GM23338 (cell line): ENCODE measurements at regions not wholly inside any gene's neighbourhood (a gene's known extent, or its start where the extent isn't known, plus 50 kb on each side); places are given as distances from the start of the nearest gene placed in this dataset.

Experiments
- ATAC-seq: fragments of 200-7000 bp; cut with Tn5 transposase; 3 replicates; pipeline ENCODE4 v1.9.1; 2020
- DNase-seq: peaks from one replicate; pipeline ENCODE4 v3.0.0-alpha.2; 2015; ENCODE audit warnings: low spot score
- H2AFZ ChIP-seq: fragments of 200-600 bp; sonication (generic); 2 replicates; pipeline ENCODE4 v1.8.0; 2016; ENCODE audit warnings: antibody characterized with exemption, mild to moderate bottlenecking, moderate library complexity
- H3F3A ChIP-seq: fragments of 200-600 bp; sonication (generic); replicated peaks from 2 replicates; pipeline ENCODE4 v1.8.0; 2017; ENCODE audit warnings: antibody characterized with exemption, mixed run types, low read depth
- H3K27ac ChIP-seq: fragments of 200-600 bp; sonication (generic); 2 replicates; pipeline ENCODE4 v1.6.1; 2016; ENCODE audit warnings: low read depth
- H3K27me3 ChIP-seq: fragments of 200-600 bp; sonication (generic); 2 replicates; pipeline ENCODE4 v1.8.0; 2016; ENCODE audit warnings: mild to moderate bottlenecking, mixed run types, moderate library complexity; ENCODE audit not compliant: insufficient read depth
- H3K36me3 ChIP-seq: fragments of 200-600 bp; sonication (generic); 2 replicates; pipeline ENCODE4 v1.8.0; 2016; ENCODE audit warnings: mild to moderate bottlenecking; ENCODE audit not compliant: insufficient read depth
- H3K4me1 ChIP-seq: fragments of 200-600 bp; sonication (generic); 2 replicates; pipeline ENCODE4 v1.8.0; 2016; ENCODE audit warnings: mild to moderate bottlenecking, moderate library complexity; ENCODE audit not compliant: insufficient read depth
- H3K4me2 ChIP-seq: fragments of 200-600 bp; sonication (generic); 2 replicates; pipeline ENCODE4 v1.7.1; 2017; ENCODE audit warnings: mixed run types
- H3K4me3 ChIP-seq: fragments of 200-600 bp; sonication (generic); 2 replicates; pipeline ENCODE4 v1.6.1; 2016; ENCODE audit warnings: mixed run types
- H3K79me2 ChIP-seq: fragments of 200-600 bp; sonication (generic); replicated peaks from 2 replicates; pipeline ENCODE4 v1.8.0; 2017; ENCODE audit warnings: mild to moderate bottlenecking; ENCODE audit not compliant: insufficient read depth
- H3K9me2 ChIP-seq: fragments of 200-600 bp; sonication (generic); 2 replicates; pipeline ENCODE4 v1.8.0; 2017; ENCODE audit not compliant: insufficient read depth
- H4K20me1 ChIP-seq: fragments of 200-600 bp; sonication (generic); replicated peaks from 2 replicates; pipeline ENCODE4 v1.8.0; 2017; ENCODE audit warnings: mild to moderate bottlenecking; ENCODE audit not compliant: insufficient read depth
- H3K27ac Mint-ChIP-seq: 2 replicates; pipeline ENCODE4 v1.8.0; 2020; ENCODE audit warnings: inconsistent platforms, mild to moderate bottlenecking, moderate library complexity, mixed read lengths
- H3K27me3 Mint-ChIP-seq: 3 replicates; pipeline ENCODE4 v1.8.0; 2022; ENCODE audit warnings: low read depth, mild to moderate bottlenecking, moderate library complexity, mixed read lengths, inconsistent platforms; ENCODE audit not compliant: insufficient read depth, poor library complexity
- H3K36me3 Mint-ChIP-seq: 3 replicates; pipeline ENCODE4 v1.8.0; 2021; ENCODE audit warnings: low read depth, mild to moderate bottlenecking, inconsistent platforms, moderate library complexity, mixed read lengths
- H3K4me1 Mint-ChIP-seq: 3 replicates; pipeline ENCODE4 v1.8.0; 2020; ENCODE audit warnings: mild to moderate bottlenecking, inconsistent platforms, mixed read lengths
- H3K4me3 Mint-ChIP-seq: 3 replicates; pipeline ENCODE4 v1.8.0; 2021; ENCODE audit warnings: moderate library complexity, mild to moderate bottlenecking, inconsistent platforms, mixed read lengths
- H3K9me3 Mint-ChIP-seq: 3 replicates; pipeline ENCODE4 v1.8.0; 2020; ENCODE audit warnings: moderate library complexity, mild to moderate bottlenecking, inconsistent platforms, mixed read lengths
- CREB1 ChIP-seq: fragments of 250-450 bp; sonication (Bioruptor Pico); IDR thresholded peaks from 2 replicates; pipeline ENCODE4 v1.5.0; 2020; ENCODE audit warnings: low read depth, mild to moderate bottlenecking, moderate library complexity
- EZH2 ChIP-seq: fragments of 200-600 bp; sonication (generic); IDR thresholded peaks from one replicate; pipeline ENCODE4 v1.8.0; 2017; ENCODE audit warnings: antibody characterized with exemption, mild to moderate bottlenecking, low read depth; ENCODE audit not compliant: unreplicated experiment
- EZH2phosphoT487 ChIP-seq: fragments of 200-600 bp; sonication (generic); IDR thresholded peaks from one replicate; pipeline ENCODE4 v1.8.1; 2018; ENCODE audit warnings: antibody characterized with exemption; ENCODE audit not compliant: unreplicated experiment
- NANOG ChIP-seq: IDR thresholded peaks from 2 replicates; pipeline ENCODE4 v1.6.1; 2016; ENCODE audit warnings: antibody characterized with exemption, borderline replicate concordance
- STAT1 ChIP-seq: IDR thresholded peaks from one replicate; pipeline ENCODE4 v1.6.1; 2016; ENCODE audit warnings: antibody characterized with exemption; ENCODE audit not compliant: unreplicated experiment
- ZNF114 ChIP-seq: fragments of 250-450 bp; sonication (Bioruptor Pico); IDR thresholded peaks from 2 replicates; pipeline ENCODE4 v1.5.0; 2020; ENCODE audit warnings: mild to moderate bottlenecking, moderate library complexity
- TF ChIP-seq, protein P1 (sequence below): IDR thresholded peaks from one replicate; pipeline ENCODE4 v1.6.1; 2018; ENCODE audit warnings: antibody characterized with exemption; ENCODE audit not compliant: unreplicated experiment
- TF ChIP-seq, protein P2 (sequence below): IDR thresholded peaks from 2 replicates; pipeline ENCODE4 v1.6.1; 2016; ENCODE audit warnings: antibody characterized with exemption
- TF ChIP-seq, protein P3 (sequence below): fragments of 250-450 bp; sonication (Bioruptor Pico); IDR thresholded peaks from 2 replicates; pipeline ENCODE4 v1.5.0; 2020; ENCODE audit warnings: mild to moderate bottlenecking, moderate library complexity
- TF ChIP-seq, protein P4 (sequence below), 2 experiments: fragments of 200-600 bp in 1 of 2; sonication (generic) in 1 of 2; conservative IDR thresholded peaks; 2 replicates each; pipeline versions ENCODE4 v1.5.1 to v1.6.1; 2016 to 2017; ENCODE audit warnings: antibody characterized with exemption in 2 of 2, low read depth in 2 of 2, mild to moderate bottlenecking in 2 of 2, moderate library complexity in 1 of 2

- Histone ChIP-seq H2AFZ (no peak overlapping the region), H3F3A (no peaks in the 10 kb centered on the region), H3K4me3 (no peak overlapping the region), H3K36me3 (no peaks in the 10 kb centered on the region), H4K20me1 (no peaks in the 10 kb centered on the region), H3K27ac (no peak overlapping the region), H3K4me1 (no peaks in the 10 kb centered on the region), H3K79me2 (no peaks in the 10 kb centered on the region), H3K27me3 (no peaks in the 10 kb centered on the region), H3K4me2 (no peak overlapping the region), H3K9me2 (no peaks in the 10 kb centered on the region)
- H3K27ac Mint-ChIP-seq = no peak overlapping the region
- peaks cover 15% of the 10 kb centered on the region for H3K9me3 Mint-ChIP-seq
- no peaks in the 10 kb centered on the region for H3K4me1 Mint-ChIP-seq
- TF ChIP-seq ZNF114 (CRISPR knock-in tag) (no peak), EZH2 (no peak), CREB1 (CRISPR knock-in tag) (no peak), EZH2phosphoT487 (no peak), STAT1 (no peak), NANOG (no peak)
- TF ChIP-seq, protein P1, sequence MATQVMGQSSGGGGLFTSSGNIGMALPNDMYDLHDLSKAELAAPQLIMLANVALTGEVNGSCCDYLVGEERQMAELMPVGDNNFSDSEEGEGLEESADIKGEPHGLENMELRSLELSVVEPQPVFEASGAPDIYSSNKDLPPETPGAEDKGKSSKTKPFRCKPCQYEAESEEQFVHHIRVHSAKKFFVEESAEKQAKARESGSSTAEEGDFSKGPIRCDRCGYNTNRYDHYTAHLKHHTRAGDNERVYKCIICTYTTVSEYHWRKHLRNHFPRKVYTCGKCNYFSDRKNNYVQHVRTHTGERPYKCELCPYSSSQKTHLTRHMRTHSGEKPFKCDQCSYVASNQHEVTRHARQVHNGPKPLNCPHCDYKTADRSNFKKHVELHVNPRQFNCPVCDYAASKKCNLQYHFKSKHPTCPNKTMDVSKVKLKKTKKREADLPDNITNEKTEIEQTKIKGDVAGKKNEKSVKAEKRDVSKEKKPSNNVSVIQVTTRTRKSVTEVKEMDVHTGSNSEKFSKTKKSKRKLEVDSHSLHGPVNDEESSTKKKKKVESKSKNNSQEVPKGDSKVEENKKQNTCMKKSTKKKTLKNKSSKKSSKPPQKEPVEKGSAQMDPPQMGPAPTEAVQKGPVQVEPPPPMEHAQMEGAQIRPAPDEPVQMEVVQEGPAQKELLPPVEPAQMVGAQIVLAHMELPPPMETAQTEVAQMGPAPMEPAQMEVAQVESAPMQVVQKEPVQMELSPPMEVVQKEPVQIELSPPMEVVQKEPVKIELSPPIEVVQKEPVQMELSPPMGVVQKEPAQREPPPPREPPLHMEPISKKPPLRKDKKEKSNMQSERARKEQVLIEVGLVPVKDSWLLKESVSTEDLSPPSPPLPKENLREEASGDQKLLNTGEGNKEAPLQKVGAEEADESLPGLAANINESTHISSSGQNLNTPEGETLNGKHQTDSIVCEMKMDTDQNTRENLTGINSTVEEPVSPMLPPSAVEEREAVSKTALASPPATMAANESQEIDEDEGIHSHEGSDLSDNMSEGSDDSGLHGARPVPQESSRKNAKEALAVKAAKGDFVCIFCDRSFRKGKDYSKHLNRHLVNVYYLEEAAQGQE = no peak
- TF ChIP-seq, protein P2, sequence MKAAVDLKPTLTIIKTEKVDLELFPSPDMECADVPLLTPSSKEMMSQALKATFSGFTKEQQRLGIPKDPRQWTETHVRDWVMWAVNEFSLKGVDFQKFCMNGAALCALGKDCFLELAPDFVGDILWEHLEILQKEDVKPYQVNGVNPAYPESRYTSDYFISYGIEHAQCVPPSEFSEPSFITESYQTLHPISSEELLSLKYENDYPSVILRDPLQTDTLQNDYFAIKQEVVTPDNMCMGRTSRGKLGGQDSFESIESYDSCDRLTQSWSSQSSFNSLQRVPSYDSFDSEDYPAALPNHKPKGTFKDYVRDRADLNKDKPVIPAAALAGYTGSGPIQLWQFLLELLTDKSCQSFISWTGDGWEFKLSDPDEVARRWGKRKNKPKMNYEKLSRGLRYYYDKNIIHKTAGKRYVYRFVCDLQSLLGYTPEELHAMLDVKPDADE = no peak
- TF ChIP-seq, protein P3, sequence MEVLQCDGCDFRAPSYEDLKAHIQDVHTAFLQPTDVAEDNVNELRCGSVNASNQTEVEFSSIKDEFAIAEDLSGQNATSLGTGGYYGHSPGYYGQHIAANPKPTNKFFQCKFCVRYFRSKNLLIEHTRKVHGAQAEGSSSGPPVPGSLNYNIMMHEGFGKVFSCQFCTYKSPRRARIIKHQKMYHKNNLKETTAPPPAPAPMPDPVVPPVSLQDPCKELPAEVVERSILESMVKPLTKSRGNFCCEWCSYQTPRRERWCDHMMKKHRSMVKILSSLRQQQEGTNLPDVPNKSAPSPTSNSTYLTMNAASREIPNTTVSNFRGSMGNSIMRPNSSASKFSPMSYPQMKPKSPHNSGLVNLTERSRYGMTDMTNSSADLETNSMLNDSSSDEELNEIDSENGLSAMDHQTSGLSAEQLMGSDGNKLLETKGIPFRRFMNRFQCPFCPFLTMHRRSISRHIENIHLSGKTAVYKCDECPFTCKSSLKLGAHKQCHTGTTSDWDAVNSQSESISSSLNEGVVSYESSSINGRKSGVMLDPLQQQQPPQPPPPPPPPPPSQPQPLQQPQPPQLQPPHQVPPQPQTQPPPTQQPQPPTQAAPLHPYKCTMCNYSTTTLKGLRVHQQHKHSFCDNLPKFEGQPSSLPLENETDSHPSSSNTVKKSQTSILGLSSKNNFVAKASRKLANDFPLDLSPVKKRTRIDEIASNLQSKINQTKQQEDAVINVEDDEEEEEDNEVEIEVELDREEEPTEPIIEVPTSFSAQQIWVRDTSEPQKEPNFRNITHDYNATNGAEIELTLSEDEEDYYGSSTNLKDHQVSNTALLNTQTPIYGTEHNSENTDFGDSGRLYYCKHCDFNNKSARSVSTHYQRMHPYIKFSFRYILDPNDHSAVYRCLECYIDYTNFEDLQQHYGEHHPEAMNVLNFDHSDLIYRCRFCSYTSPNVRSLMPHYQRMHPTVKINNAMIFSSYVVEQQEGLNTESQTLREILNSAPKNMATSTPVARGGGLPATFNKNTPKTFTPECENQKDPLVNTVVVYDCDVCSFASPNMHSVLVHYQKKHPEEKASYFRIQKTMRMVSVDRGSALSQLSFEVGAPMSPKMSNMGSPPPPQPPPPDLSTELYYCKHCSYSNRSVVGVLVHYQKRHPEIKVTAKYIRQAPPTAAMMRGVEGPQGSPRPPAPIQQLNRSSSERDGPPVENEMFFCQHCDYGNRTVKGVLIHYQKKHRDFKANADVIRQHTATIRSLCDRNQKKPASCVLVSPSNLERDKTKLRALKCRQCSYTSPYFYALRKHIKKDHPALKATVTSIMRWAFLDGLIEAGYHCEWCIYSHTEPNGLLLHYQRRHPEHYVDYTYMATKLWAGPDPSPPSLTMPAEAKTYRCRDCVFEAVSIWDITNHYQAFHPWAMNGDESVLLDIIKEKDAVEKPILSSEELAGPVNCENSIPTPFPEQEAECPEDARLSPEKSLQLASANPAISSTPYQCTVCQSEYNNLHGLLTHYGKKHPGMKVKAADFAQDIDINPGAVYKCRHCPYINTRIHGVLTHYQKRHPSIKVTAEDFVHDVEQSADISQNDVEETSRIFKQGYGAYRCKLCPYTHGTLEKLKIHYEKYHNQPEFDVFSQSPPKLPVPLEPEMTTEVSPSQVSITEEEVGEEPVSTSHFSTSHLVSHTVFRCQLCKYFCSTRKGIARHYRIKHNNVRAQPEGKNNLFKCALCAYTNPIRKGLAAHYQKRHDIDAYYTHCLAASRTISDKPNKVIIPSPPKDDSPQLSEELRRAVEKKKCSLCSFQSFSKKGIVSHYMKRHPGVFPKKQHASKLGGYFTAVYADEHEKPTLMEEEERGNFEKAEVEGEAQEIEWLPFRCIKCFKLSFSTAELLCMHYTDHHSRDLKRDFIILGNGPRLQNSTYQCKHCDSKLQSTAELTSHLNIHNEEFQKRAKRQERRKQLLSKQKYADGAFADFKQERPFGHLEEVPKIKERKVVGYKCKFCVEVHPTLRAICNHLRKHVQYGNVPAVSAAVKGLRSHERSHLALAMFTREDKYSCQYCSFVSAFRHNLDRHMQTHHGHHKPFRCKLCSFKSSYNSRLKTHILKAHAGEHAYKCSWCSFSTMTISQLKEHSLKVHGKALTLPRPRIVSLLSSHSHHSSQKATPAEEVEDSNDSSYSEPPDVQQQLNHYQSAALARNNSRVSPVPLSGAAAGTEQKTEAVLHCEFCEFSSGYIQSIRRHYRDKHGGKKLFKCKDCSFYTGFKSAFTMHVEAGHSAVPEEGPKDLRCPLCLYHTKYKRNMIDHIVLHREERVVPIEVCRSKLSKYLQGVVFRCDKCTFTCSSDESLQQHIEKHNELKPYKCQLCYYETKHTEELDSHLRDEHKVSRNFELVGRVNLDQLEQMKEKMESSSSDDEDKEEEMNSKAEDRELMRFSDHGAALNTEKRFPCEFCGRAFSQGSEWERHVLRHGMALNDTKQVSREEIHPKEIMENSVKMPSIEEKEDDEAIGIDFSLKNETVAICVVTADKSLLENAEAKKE (CRISPR knock-in tag) = no peak
- TF ChIP-seq, protein P4, sequence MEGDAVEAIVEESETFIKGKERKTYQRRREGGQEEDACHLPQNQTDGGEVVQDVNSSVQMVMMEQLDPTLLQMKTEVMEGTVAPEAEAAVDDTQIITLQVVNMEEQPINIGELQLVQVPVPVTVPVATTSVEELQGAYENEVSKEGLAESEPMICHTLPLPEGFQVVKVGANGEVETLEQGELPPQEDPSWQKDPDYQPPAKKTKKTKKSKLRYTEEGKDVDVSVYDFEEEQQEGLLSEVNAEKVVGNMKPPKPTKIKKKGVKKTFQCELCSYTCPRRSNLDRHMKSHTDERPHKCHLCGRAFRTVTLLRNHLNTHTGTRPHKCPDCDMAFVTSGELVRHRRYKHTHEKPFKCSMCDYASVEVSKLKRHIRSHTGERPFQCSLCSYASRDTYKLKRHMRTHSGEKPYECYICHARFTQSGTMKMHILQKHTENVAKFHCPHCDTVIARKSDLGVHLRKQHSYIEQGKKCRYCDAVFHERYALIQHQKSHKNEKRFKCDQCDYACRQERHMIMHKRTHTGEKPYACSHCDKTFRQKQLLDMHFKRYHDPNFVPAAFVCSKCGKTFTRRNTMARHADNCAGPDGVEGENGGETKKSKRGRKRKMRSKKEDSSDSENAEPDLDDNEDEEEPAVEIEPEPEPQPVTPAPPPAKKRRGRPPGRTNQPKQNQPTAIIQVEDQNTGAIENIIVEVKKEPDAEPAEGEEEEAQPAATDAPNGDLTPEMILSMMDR (conservative IDR thresholded peaks at IDR 0.05; ENCODE audit: low read depth in 2 of 2) = no peak
- no peak overlapping the region for H3K4me3 Mint-ChIP-seq
- H3K27me3 Mint-ChIP-seq = no peaks in the 10 kb centered on the region
- peaks cover 23% of the 10 kb centered on the region for H3K36me3 Mint-ChIP-seq
- DNase-seq (no peak), ATAC-seq (no peak)
These were observed 191.9 kb upstream of the NUDT6 start for GRCh38 chr4:123114084-123114914.
